ENCODE measurements at regions not wholly inside any gene's neighbourhood (a gene's known extent, or its start where the extent isn't known, plus 50 kb on each side); places are given as distances from the start of the nearest gene placed in this dataset.

GRCh38 chr6:170128346-170128745 is 162.5 kb downstream of the DLL1 start:
- in situ Hi-C loops (cut with HindIII; ENCODE audit: low sequenced_read_pairs) = loop anchor here (25.0 kb wide), 1 partner anchor 291 kb away; no protein-coding TSS in a partner anchor
- H3K4me3 ChIP-seq (ENCODE audit: low read depth, low read length) = no peak overlapping the region
- no peak for TF ChIP-seq CTCF (IDR thresholded peaks at IDR 0.05; ENCODE audit: low read depth, low read length, missing control alignments)
- DNase-seq (ENCODE audit: low read depth) = no peak

- no peak overlapping the region for H3K4me3 ChIP-seq (ENCODE audit: low read depth, low read length)
- TF ChIP-seq CTCF (IDR thresholded peaks at IDR 0.05; ENCODE audit: low read depth, low read length, missing control alignments) = no peak
- in situ Hi-C loops (cut with HindIII; ENCODE audit: low sequenced_read_pairs) = loop anchor here (25.0 kb wide), 1 partner anchor 290 kb away; no protein-coding TSS in a partner anchor
- DNase-seq (ENCODE audit: low read depth) = no peak
These were observed 163.7 kb downstream of the DLL1 start for GRCh38 chr6:170127151-170127550.

- no peak for DNase-seq (ENCODE audit: low read depth)
- in situ Hi-C loops (cut with HindIII; ENCODE audit: low sequenced_read_pairs) = loop anchor here (25.0 kb wide), 1 partner anchor 288 kb away; no protein-coding TSS in a partner anchor
- no peak overlapping the region for H3K4me3 ChIP-seq (ENCODE audit: low read depth, low read length)
- TF ChIP-seq CTCF (IDR thresholded peaks at IDR 0.05; ENCODE audit: low read depth, low read length, missing control alignments) = no peak
These were observed 165.2 kb downstream of the DLL1 start for GRCh38 chr6:170125456-170126300.

- DNase-seq (ENCODE audit: low read depth) = no peak
- in situ Hi-C loops (cut with HindIII; ENCODE audit: low sequenced_read_pairs) = loop anchor here (5.0 to 25.0 kb wide), 2 partner anchors 62 to 288 kb away; no protein-coding TSS in a partner anchor
- no peak overlapping the region for H3K4me3 ChIP-seq (ENCODE audit: low read depth, low read length)
- TF ChIP-seq CTCF (IDR thresholded peaks at IDR 0.05; ENCODE audit: low read depth, low read length, missing control alignments) = no peak
These were observed 166.0 kb downstream of the DLL1 start for GRCh38 chr6:170124836-170125235.

GRCh38 chr6:170124150-170124549 is 166.7 kb downstream of the DLL1 start:
- DNase-seq (ENCODE audit: low read depth) = no peak
- no peak overlapping the region for H3K4me3 ChIP-seq (ENCODE audit: low read depth, low read length)
- in situ Hi-C loops (cut with HindIII; ENCODE audit: low sequenced_read_pairs) = loop anchor here (5.0 kb wide), 1 partner anchor 63 kb away; no protein-coding TSS in a partner anchor
- TF ChIP-seq CTCF (IDR thresholded peaks at IDR 0.05; ENCODE audit: low read depth, low read length, missing control alignments) = no peak

GRCh38 chr6:170122651-170123050 is 168.2 kb downstream of the DLL1 start:
- in situ Hi-C loops (cut with HindIII; ENCODE audit: low sequenced_read_pairs) = loop anchor here (5.0 kb wide), 1 partner anchor 65 kb away; no protein-coding TSS in a partner anchor
- no peak overlapping the region for H3K4me3 ChIP-seq (ENCODE audit: low read depth, low read length)
- DNase-seq (ENCODE audit: low read depth) = no peak
- no peak for TF ChIP-seq CTCF (IDR thresholded peaks at IDR 0.05; ENCODE audit: low read depth, low read length, missing control alignments)

Measured in astrocyte of the cerebellum (primary cell).